ENCODE measurements at regions not wholly inside any gene's neighbourhood (a gene's known extent, or its start where the extent isn't known, plus 50 kb on each side); places are given as distances from the start of the nearest gene placed in this dataset.

DNA sequence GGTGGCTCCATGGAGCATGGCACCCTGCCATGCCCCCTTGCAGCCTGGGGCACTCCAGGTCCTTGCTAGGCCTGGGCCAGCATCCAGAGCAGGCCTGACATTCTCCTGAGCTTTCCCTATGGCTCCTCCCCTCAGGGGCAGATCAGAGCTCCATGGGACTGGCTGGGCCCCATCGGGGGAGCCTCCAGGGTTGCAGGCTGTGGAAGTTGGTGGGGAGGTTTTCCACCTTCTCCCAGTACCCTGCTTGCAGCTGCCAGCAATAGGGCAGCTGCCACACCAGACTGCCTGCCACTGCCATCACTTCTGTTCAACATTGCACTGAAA is 75.7 kb upstream of the TP63 start:
- Histone ChIP-seq H3K4me1 (ENCODE audit: control insufficient read depth, insufficient read depth, low read length) (no peaks in the 10 kb centered on the region), H3K4me3 (ENCODE audit: low read depth in 2 of 2, low read length in 2 of 2) (no peak overlapping the region), H3K27me3 (ENCODE audit: control insufficient read depth, insufficient read depth, low read length) (no peaks in the 10 kb centered on the region), H3K9me3 (ENCODE audit: control insufficient read depth, insufficient read depth, low read depth, low read length) (peaks cover 7% of the 10 kb centered on the region), H3K36me3 (ENCODE audit: control insufficient read depth, insufficient read depth, low read length) (no peaks in the 10 kb centered on the region), H3K27ac (ENCODE audit: low read length) (no peak overlapping the region)
- intact Hi-C loops (cut with micrococcal nuclease; ENCODE audit: unreplicated experiment) (no loop called here), in situ Hi-C loops (cut with HindIII; ENCODE audit: low pct_unique_long_range_greater_than_20kb, low sequenced_read_pairs) (no loop called here)
- BruUV-seq (replicated peaks), result no TSS peak
- ChIA-PET POLR2A (no interaction called here), CTCF (interaction anchor here (0.6 kb wide), 1 partner anchor 166 kb away, joined by 3 read pairs; no protein-coding TSS in a partner anchor)
- TF ChIP-seq SIN3A (IDR thresholded peaks at IDR 0.05; ENCODE audit: borderline replicate concordance, insufficient read depth, low read depth, low read length), result no peak
- no peak for DNase-seq (ENCODE audit: low read depth, low spot score)
- no peak for ATAC-seq

DNA sequence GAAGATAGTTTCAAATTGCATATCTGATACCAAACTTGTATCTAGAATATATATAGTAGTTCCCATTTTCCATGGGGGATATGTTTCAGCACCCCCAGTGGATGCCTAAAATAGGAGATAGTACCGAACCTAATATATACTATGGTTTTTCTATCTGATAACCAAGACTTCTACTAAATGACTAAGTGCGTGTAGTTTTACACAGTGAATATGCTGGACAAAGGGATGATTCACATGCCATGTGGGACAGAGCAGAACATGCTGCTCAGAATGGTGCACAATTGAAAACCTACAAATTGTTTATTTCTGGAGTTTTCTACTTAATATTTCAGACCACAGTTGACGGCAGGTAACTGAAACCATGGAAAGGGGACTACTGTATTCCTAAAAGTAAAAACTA is 73.4 kb upstream of the TP63 start:
- H3K4me3 ChIP-seq (ENCODE audit: low read depth in 2 of 2, low read length in 2 of 2), result no peak overlapping the region
- no peak for ATAC-seq
- H3K4me1 ChIP-seq (ENCODE audit: control insufficient read depth, insufficient read depth, low read length), result no peaks in the 10 kb centered on the region
- intact Hi-C loops (cut with micrococcal nuclease; ENCODE audit: unreplicated experiment), result no loop called here
- in situ Hi-C loops (cut with HindIII; ENCODE audit: low pct_unique_long_range_greater_than_20kb, low sequenced_read_pairs), result no loop called here
- BruUV-seq (replicated peaks), result no TSS peak
- peaks cover under 1% of the 10 kb centered on the region for H3K9me3 ChIP-seq (ENCODE audit: control insufficient read depth, insufficient read depth, low read depth, low read length)
- no peak overlapping the region for H3K27ac ChIP-seq (ENCODE audit: low read length)
- ChIA-PET POLR2A (no interaction called here), CTCF (no interaction called here)
- no peak for TF ChIP-seq SIN3A (IDR thresholded peaks at IDR 0.05; ENCODE audit: borderline replicate concordance, insufficient read depth, low read depth, low read length)
- TF ChIP-seq, protein P1, sequence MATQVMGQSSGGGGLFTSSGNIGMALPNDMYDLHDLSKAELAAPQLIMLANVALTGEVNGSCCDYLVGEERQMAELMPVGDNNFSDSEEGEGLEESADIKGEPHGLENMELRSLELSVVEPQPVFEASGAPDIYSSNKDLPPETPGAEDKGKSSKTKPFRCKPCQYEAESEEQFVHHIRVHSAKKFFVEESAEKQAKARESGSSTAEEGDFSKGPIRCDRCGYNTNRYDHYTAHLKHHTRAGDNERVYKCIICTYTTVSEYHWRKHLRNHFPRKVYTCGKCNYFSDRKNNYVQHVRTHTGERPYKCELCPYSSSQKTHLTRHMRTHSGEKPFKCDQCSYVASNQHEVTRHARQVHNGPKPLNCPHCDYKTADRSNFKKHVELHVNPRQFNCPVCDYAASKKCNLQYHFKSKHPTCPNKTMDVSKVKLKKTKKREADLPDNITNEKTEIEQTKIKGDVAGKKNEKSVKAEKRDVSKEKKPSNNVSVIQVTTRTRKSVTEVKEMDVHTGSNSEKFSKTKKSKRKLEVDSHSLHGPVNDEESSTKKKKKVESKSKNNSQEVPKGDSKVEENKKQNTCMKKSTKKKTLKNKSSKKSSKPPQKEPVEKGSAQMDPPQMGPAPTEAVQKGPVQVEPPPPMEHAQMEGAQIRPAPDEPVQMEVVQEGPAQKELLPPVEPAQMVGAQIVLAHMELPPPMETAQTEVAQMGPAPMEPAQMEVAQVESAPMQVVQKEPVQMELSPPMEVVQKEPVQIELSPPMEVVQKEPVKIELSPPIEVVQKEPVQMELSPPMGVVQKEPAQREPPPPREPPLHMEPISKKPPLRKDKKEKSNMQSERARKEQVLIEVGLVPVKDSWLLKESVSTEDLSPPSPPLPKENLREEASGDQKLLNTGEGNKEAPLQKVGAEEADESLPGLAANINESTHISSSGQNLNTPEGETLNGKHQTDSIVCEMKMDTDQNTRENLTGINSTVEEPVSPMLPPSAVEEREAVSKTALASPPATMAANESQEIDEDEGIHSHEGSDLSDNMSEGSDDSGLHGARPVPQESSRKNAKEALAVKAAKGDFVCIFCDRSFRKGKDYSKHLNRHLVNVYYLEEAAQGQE (IDR thresholded peaks at IDR 0.05; ENCODE audit: insufficient read depth in 1 of 2, low read depth in 2 of 2, low read length in 1 of 2), result no peak
- TF ChIP-seq, protein P2, sequence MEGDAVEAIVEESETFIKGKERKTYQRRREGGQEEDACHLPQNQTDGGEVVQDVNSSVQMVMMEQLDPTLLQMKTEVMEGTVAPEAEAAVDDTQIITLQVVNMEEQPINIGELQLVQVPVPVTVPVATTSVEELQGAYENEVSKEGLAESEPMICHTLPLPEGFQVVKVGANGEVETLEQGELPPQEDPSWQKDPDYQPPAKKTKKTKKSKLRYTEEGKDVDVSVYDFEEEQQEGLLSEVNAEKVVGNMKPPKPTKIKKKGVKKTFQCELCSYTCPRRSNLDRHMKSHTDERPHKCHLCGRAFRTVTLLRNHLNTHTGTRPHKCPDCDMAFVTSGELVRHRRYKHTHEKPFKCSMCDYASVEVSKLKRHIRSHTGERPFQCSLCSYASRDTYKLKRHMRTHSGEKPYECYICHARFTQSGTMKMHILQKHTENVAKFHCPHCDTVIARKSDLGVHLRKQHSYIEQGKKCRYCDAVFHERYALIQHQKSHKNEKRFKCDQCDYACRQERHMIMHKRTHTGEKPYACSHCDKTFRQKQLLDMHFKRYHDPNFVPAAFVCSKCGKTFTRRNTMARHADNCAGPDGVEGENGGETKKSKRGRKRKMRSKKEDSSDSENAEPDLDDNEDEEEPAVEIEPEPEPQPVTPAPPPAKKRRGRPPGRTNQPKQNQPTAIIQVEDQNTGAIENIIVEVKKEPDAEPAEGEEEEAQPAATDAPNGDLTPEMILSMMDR (IDR thresholded peaks at IDR 0.05), result no peak
- TF ChIP-seq POLR2AphosphoS5 (IDR thresholded peaks at IDR 0.05; ENCODE audit: low read depth, low read length), result no peak
- TF ChIP-seq TCF7L2 (IDR thresholded peaks at IDR 0.05; ENCODE audit: low read depth, low read length), result no peak
- no peaks in the 10 kb centered on the region for H3K27me3 ChIP-seq (ENCODE audit: control insufficient read depth, insufficient read depth, low read length)
- no peaks in the 10 kb centered on the region for H3K36me3 ChIP-seq (ENCODE audit: control insufficient read depth, insufficient read depth, low read length)
- DNase-seq (ENCODE audit: low read depth, low spot score), result no peak

GRCh38 chr3:189561256-189561655 is 69.9 kb upstream of the TP63 start:
- Histone ChIP-seq H3K4me1 (ENCODE audit: control insufficient read depth, insufficient read depth, low read length) (no peaks in the 10 kb centered on the region), H3K36me3 (ENCODE audit: control insufficient read depth, insufficient read depth, low read length) (no peaks in the 10 kb centered on the region), H3K9me3 (ENCODE audit: control insufficient read depth, insufficient read depth, low read depth, low read length) (no peaks in the 10 kb centered on the region), H3K27me3 (ENCODE audit: control insufficient read depth, insufficient read depth, low read length) (no peaks in the 10 kb centered on the region), H3K4me3 (ENCODE audit: low read depth in 2 of 2, low read length in 2 of 2) (no peak overlapping the region), H3K27ac (ENCODE audit: low read length) (no peak overlapping the region)
- in situ Hi-C loops (cut with HindIII; ENCODE audit: low pct_unique_long_range_greater_than_20kb, low sequenced_read_pairs) (no loop called here), intact Hi-C loops (cut with micrococcal nuclease; ENCODE audit: unreplicated experiment) (no loop called here)
- ATAC-seq, result no peak
- no peak for DNase-seq (ENCODE audit: low read depth, low spot score)
- BruUV-seq (replicated peaks), result no TSS peak
- no peak for TF ChIP-seq POLR2AphosphoS5 (IDR thresholded peaks at IDR 0.05; ENCODE audit: low read depth, low read length)
- TF ChIP-seq, protein P2 (IDR thresholded peaks at IDR 0.05), result no peak
- TF ChIP-seq TCF7L2 (IDR thresholded peaks at IDR 0.05; ENCODE audit: low read depth, low read length), result no peak
- TF ChIP-seq SIN3A (IDR thresholded peaks at IDR 0.05; ENCODE audit: borderline replicate concordance, insufficient read depth, low read depth, low read length), result no peak
- TF ChIP-seq, protein P1 (IDR thresholded peaks at IDR 0.05; ENCODE audit: insufficient read depth in 1 of 2, low read depth in 2 of 2, low read length in 1 of 2), result no peak
- CTCF ChIA-PET, result no interaction called here
- POLR2A ChIA-PET, result no interaction called here
